Muscle layer of duodenum (tissue), 2 donors: ENCODE measurements at regions not wholly inside any gene's neighbourhood (a gene's known extent, or its start where the extent isn't known, plus 50 kb on each side); places are given as distances from the start of the nearest gene placed in this dataset.

Experiments used
- H3K27ac ChIP-seq: one replicate; pipeline ENCODE4 v1.7.0; 2013; ENCODE audit warnings: mild to moderate bottlenecking, low read length
- H3K27me3 ChIP-seq: one replicate; pipeline ENCODE4 v1.7.0; 2013; ENCODE audit warnings: low read depth, mild to moderate bottlenecking, control low read depth, low read length
- H3K36me3 ChIP-seq, 2 donors: one replicate each; pipeline ENCODE4 v1.7.0; 2013; ENCODE audit warnings: low read length in 2 of 2, control low read depth in 1 of 2, mild to moderate bottlenecking in 1 of 2; ENCODE audit not compliant: insufficient read depth in 2 of 2, control insufficient read depth in 1 of 2
- H3K4me1 ChIP-seq, 2 donors: one replicate each; pipeline ENCODE4 v1.7.0; 2013; ENCODE audit warnings: low read length in 2 of 2, mild to moderate bottlenecking in 2 of 2, control low read depth in 1 of 2, moderate library complexity in 1 of 2; ENCODE audit not compliant: insufficient read depth in 2 of 2, control insufficient read depth in 1 of 2
- H3K4me3 ChIP-seq, 2 donors: one replicate each; pipeline ENCODE4 v1.7.0; 2013; ENCODE audit warnings: low read length in 2 of 2, low read depth in 1 of 2, mild to moderate bottlenecking in 1 of 2
- H3K9me3 ChIP-seq, 2 donors: one replicate each; pipeline ENCODE4 v1.7.0; 2013; ENCODE audit warnings: low read length in 2 of 2, control low read depth in 1 of 2, mild to moderate bottlenecking in 1 of 2; ENCODE audit not compliant: control insufficient read depth in 1 of 2
- donor health status: healthy.

GRCh38 chr16:35404273-35404672 is 1944.9 kb downstream of the TP53TG3F start:
- no peaks in the 10 kb centered on the region for H3K9me3 ChIP-seq
- H3K4me1 ChIP-seq: no peaks in the 10 kb centered on the region
- no peak overlapping the region for H3K27ac ChIP-seq

GRCh38 chr16:35405526-35405925 is 1946.1 kb downstream of the TP53TG3F start:
- Histone ChIP-seq H3K4me3 (no peak overlapping the region), H3K36me3 (no peaks in the 10 kb centered on the region), H3K27me3 (no peaks in the 10 kb centered on the region), H3K4me1 (no peaks in the 10 kb centered on the region), H3K9me3 (no peaks in the 10 kb centered on the region), H3K27ac (no peak overlapping the region)

More at GRCh38 chr16:35404273-35404672, 1944.9 kb downstream of the TP53TG3F start:
- Histone ChIP-seq H3K36me3 (no peaks in the 10 kb centered on the region), H3K27me3 (no peaks in the 10 kb centered on the region), H3K4me3 (no peak overlapping the region)

- H3K9me3 ChIP-seq: peaks cover 0 to 4% of the 10 kb centered on the region in 2 donors
- H3K4me1 ChIP-seq: no peaks in the 10 kb centered on the region
- H3K36me3 ChIP-seq: no peaks in the 10 kb centered on the region
- H3K27ac ChIP-seq: no peak overlapping the region
- H3K4me3 ChIP-seq: no peak overlapping the region
- H3K27me3 ChIP-seq: no peaks in the 10 kb centered on the region
Observed at GRCh38 chr16:35409503-35409902, 1950.1 kb downstream of the TP53TG3F start.

- H3K4me1 ChIP-seq: no peaks in the 10 kb centered on the region
- H3K4me3 ChIP-seq: no peak overlapping the region
- no peaks in the 10 kb centered on the region for H3K27me3 ChIP-seq
- H3K27ac ChIP-seq: no peak overlapping the region
- no peaks in the 10 kb centered on the region for H3K36me3 ChIP-seq
- H3K9me3 ChIP-seq: peaks cover 0 to 5% of the 10 kb centered on the region in 2 donors
Observed at GRCh38 chr16:35410438-35410837, 1951.0 kb downstream of the TP53TG3F start.

GRCh38 chr16:35411156-35411555 is 1951.7 kb downstream of the TP53TG3F start:
- H3K27me3 ChIP-seq: no peaks in the 10 kb centered on the region
- H3K9me3 ChIP-seq: peaks cover 0 to 5% of the 10 kb centered on the region in 2 donors
- H3K4me3 ChIP-seq: no peak overlapping the region
- no peaks in the 10 kb centered on the region for H3K36me3 ChIP-seq
- H3K4me1 ChIP-seq: no peaks in the 10 kb centered on the region
- no peak overlapping the region for H3K27ac ChIP-seq

- Histone ChIP-seq H3K4me1 (no peaks in the 10 kb centered on the region), H3K27ac (no peak overlapping the region), H3K4me3 (no peak overlapping the region), H3K27me3 (no peaks in the 10 kb centered on the region), H3K36me3 (no peaks in the 10 kb centered on the region), H3K9me3 (peaks cover 0 to 5% of the 10 kb centered on the region in 2 donors)
Observed at GRCh38 chr16:35414139-35414538, 1954.7 kb downstream of the TP53TG3F start.

GRCh38 chr16:35414563-35414962 is 1955.2 kb downstream of the TP53TG3F start:
- Histone ChIP-seq H3K4me1 (no peaks in the 10 kb centered on the region), H3K9me3 (peaks cover 0 to 5% of the 10 kb centered on the region in 2 donors), H3K4me3 (no peak overlapping the region), H3K36me3 (no peaks in the 10 kb centered on the region), H3K27me3 (no peaks in the 10 kb centered on the region), H3K27ac (no peak overlapping the region)

- no peaks in the 10 kb centered on the region for H3K36me3 ChIP-seq
- no peak overlapping the region for H3K27ac ChIP-seq
- no peaks in the 10 kb centered on the region for H3K4me1 ChIP-seq
- H3K9me3 ChIP-seq: no peaks in the 10 kb centered on the region
- H3K27me3 ChIP-seq: no peaks in the 10 kb centered on the region
- H3K4me3 ChIP-seq: no peak overlapping the region
Observed at GRCh38 chr16:35425270-35425669, 1965.9 kb downstream of the TP53TG3F start.

GRCh38 chr16:35431829-35432663 is 1972.6 kb downstream of the TP53TG3F start:
- Histone ChIP-seq H3K9me3 (no peaks in the 10 kb centered on the region), H3K27me3 (no peaks in the 10 kb centered on the region), H3K27ac (no peak overlapping the region), H3K36me3 (no peaks in the 10 kb centered on the region), H3K4me3 (no peak overlapping the region), H3K4me1 (no peaks in the 10 kb centered on the region)

GRCh38 chr16:35440875-35441274 is 1981.5 kb downstream of the TP53TG3F start:
- H3K4me1 ChIP-seq: no peaks in the 10 kb centered on the region
- H3K4me3 ChIP-seq: no peak overlapping the region
- H3K27me3 ChIP-seq: no peaks in the 10 kb centered on the region
- H3K9me3 ChIP-seq: peaks cover 0 to 7% of the 10 kb centered on the region in 2 donors
- H3K27ac ChIP-seq: no peak overlapping the region
- H3K36me3 ChIP-seq: no peaks in the 10 kb centered on the region

- Histone ChIP-seq H3K4me1 (no peaks in the 10 kb centered on the region), H3K4me3 (no peak overlapping the region), H3K36me3 (no peaks in the 10 kb centered on the region), H3K27ac (no peak overlapping the region), H3K27me3 (no peaks in the 10 kb centered on the region), H3K9me3 (peaks cover 5 to 46% of the 10 kb centered on the region in 2 donors)
Observed at GRCh38 chr16:35447010-35447558, 1987.7 kb downstream of the TP53TG3F start.
